HCT116 (cell line): ENCODE measurements at regions not wholly inside any gene's neighbourhood (a gene's known extent, or its start where the extent isn't known, plus 50 kb on each side); places are given as distances from the start of the nearest gene placed in this dataset.

Experiments used
- CEBPB ChIP-seq: IDR thresholded peaks from 2 replicates; pipeline ENCODE4 v1.6.1; 2012; ENCODE audit warnings: low read depth
- EGR1 ChIP-seq: IDR thresholded peaks from 2 replicates; pipeline ENCODE4 v1.6.1; 2012; ENCODE audit warnings: low read depth
- EZH2phosphoT487 ChIP-seq: fragments of 200-600 bp; IDR thresholded peaks from 2 replicates; pipeline ENCODE4 v1.6.1; 2018; ENCODE audit warnings: antibody characterized with exemption, borderline replicate concordance
- POLR2A ChIP-seq: IDR thresholded peaks from 2 replicates; pipeline ENCODE4 v1.7.0; 2011; ENCODE audit warnings: borderline replicate concordance; ENCODE audit not compliant: insufficient read depth, insufficient read length; ENCODE audit errors: extremely low read depth
- POLR2AphosphoS5 ChIP-seq: IDR thresholded peaks from 2 replicates; pipeline ENCODE4 v1.6.1; 2011; ENCODE audit warnings: mild to moderate bottlenecking, low read depth, low read length, moderate library complexity
- RAD21 ChIP-seq: IDR thresholded peaks from 2 replicates; pipeline ENCODE4 v1.6.1; 2012; ENCODE audit warnings: low read depth, mild to moderate bottlenecking
- SP1 ChIP-seq: IDR thresholded peaks from 2 replicates; pipeline ENCODE4 v1.6.1; 2012; ENCODE audit warnings: low read depth
- SRF ChIP-seq: IDR thresholded peaks from 2 replicates; pipeline ENCODE4 v1.6.1; 2012; ENCODE audit warnings: low read depth
- TCF7L2 ChIP-seq: IDR thresholded peaks from 2 replicates; pipeline ENCODE4 v1.7.0; 2011; ENCODE audit warnings: borderline replicate concordance, inconsistent platforms; ENCODE audit not compliant: insufficient read depth, insufficient read length; ENCODE audit errors: extremely low read depth
- YY1 ChIP-seq: IDR thresholded peaks from 2 replicates; pipeline ENCODE4 v1.6.1; 2011; ENCODE audit warnings: low read length, low read depth, moderate library complexity, mild to moderate bottlenecking; ENCODE audit not compliant: insufficient replicate concordance; ENCODE audit errors: extremely low read depth
- ZBTB33 ChIP-seq: IDR thresholded peaks from 2 replicates; pipeline ENCODE4 v1.6.1; 2011; ENCODE audit warnings: mild to moderate bottlenecking, low read length, moderate library complexity; ENCODE audit not compliant: insufficient replicate concordance; ENCODE audit errors: extremely low read depth
- TF ChIP-seq, protein P1 (sequence below), 3 experiments: fragments of 200-600 bp in 1 of 3; sonication (generic) in 1 of 3; IDR thresholded peaks in 2 of 3; conservative IDR thresholded peaks in 1 of 3; 2 replicates each; pipeline ENCODE4 v1.5.1; 2012 to 2017; ENCODE audit warnings: low read depth in 2 of 3, low read length in 2 of 3, antibody characterized with exemption in 1 of 3, borderline replicate concordance in 1 of 3, control low read depth in 1 of 3, mild to moderate bottlenecking in 1 of 3, mixed read lengths in 1 of 3, mixed run types in 1 of 3, moderate library complexity in 1 of 3; ENCODE audit not compliant: insufficient read depth in 1 of 3
- TF ChIP-seq, protein P2 (sequence below): IDR thresholded peaks from 2 replicates; pipeline ENCODE4 v1.6.1; 2012
- TF ChIP-seq, protein P3 (sequence below): IDR thresholded peaks from 2 replicates; pipeline ENCODE4 v1.6.1; 2012

DNA sequence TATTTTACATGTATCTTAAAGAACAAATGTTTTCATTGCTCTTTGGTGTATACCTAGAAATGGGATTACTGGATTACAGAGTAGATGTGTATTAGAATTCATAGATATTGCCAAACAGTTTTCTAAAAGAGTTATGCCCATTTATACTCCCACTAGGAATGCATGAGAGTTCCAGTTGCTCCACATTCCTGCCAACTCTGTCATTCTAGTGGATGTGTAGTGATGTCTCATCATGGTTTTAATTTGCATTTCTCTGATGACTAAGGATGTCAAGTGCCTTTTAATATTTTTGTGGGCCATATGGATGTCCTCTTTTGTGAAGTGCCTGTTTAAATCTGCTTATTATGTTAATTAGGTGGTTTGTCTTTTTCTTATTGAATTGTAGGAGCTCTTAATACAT, 65.6 kb upstream of the BMP2K start:
- no peak for TF ChIP-seq EGR1
- no peak for TF ChIP-seq POLR2AphosphoS5
- no peak for TF ChIP-seq POLR2A
- no peak for TF ChIP-seq ZBTB33
- TF ChIP-seq, protein P1, sequence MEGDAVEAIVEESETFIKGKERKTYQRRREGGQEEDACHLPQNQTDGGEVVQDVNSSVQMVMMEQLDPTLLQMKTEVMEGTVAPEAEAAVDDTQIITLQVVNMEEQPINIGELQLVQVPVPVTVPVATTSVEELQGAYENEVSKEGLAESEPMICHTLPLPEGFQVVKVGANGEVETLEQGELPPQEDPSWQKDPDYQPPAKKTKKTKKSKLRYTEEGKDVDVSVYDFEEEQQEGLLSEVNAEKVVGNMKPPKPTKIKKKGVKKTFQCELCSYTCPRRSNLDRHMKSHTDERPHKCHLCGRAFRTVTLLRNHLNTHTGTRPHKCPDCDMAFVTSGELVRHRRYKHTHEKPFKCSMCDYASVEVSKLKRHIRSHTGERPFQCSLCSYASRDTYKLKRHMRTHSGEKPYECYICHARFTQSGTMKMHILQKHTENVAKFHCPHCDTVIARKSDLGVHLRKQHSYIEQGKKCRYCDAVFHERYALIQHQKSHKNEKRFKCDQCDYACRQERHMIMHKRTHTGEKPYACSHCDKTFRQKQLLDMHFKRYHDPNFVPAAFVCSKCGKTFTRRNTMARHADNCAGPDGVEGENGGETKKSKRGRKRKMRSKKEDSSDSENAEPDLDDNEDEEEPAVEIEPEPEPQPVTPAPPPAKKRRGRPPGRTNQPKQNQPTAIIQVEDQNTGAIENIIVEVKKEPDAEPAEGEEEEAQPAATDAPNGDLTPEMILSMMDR (IDR thresholded peaks at IDR 0.05 in 2 of 3, conservative IDR thresholded peaks at IDR 0.05 in 1 of 3; ENCODE audit: borderline replicate concordance in 1 of 3, insufficient read depth in 1 of 3, low read depth in 2 of 3, low read length in 2 of 3), result no peak
- TF ChIP-seq, protein P2, sequence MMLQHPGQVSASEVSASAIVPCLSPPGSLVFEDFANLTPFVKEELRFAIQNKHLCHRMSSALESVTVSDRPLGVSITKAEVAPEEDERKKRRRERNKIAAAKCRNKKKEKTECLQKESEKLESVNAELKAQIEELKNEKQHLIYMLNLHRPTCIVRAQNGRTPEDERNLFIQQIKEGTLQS, result no peak
- peak; percentile 21; the same call in 1 of the 2 replicates for TF ChIP-seq SP1
- no peak for TF ChIP-seq YY1
- no peak for TF ChIP-seq SRF
- no peak for TF ChIP-seq EZH2phosphoT487
- TF ChIP-seq CEBPB, result no peak
- TF ChIP-seq RAD21, result no peak
- TF ChIP-seq, protein P3, sequence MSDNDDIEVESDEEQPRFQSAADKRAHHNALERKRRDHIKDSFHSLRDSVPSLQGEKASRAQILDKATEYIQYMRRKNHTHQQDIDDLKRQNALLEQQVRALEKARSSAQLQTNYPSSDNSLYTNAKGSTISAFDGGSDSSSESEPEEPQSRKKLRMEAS, result no peak
- no peak for TF ChIP-seq TCF7L2
